Thyroid gland (tissue), 4 donors: ENCODE measurements at regions not wholly inside any gene's neighbourhood (a gene's known extent, or its start where the extent isn't known, plus 50 kb on each side); places are given as distances from the start of the nearest gene placed in this dataset.
"Not testable (repeated sequence)": the region's sequence is repeated elsewhere in the genome, so short reads cannot be mapped to it uniquely, and the experiment has no call there.

ENCODE experiments used
- CTCF ChIP-seq, 6 experiments: fragments of 200-600 bp in 3 of 6; fragments of 450-650 bp in 3 of 6; sonication (generic) in 3 of 6; IDR thresholded peaks; one replicate each; pipeline ENCODE4 v1.5.1; 2016 to 2019; ENCODE audit warnings: antibody characterized with exemption in 6 of 6, mild to moderate bottlenecking in 2 of 6, inconsistent platforms in 1 of 6, moderate library complexity in 1 of 6
- POLR2A ChIP-seq, 2 donors: fragments of 450-650 bp; IDR thresholded peaks; one replicate each; pipeline ENCODE4 v1.6.1; 2017; ENCODE audit warnings: antibody characterized with exemption in 2 of 2, mild to moderate bottlenecking in 2 of 2, moderate library complexity in 1 of 2

- not testable (repeated sequence) for TF ChIP-seq CTCF, POLR2A (IDR thresholded peaks at IDR 0.05)
These were observed 4022.1 kb upstream of the TPTE start for GRCh38 chr21:6499128-6499826.
